Fibroblast of lung (primary cell): ENCODE measurements at regions not wholly inside any gene's neighbourhood (a gene's known extent, or its start where the extent isn't known, plus 50 kb on each side); places are given as distances from the start of the nearest gene placed in this dataset.

Experiments
- DNase-seq, 2 donors: peaks; one replicate each; pipeline versions ENCODE4 v3.0.0 to v3.0.0-alpha.2; 2010; ENCODE audit warnings: low read depth in 2 of 2
- H2AFZ ChIP-seq: 2 replicates; pipeline ENCODE4 v1.5.1; 2012; ENCODE audit warnings: low read length, control low read depth, inconsistent platforms
- H3K27ac ChIP-seq: 2 replicates; pipeline ENCODE4 v1.5.1; 2011; ENCODE audit warnings: low read length, control low read depth; ENCODE audit not compliant: insufficient read depth
- H3K27me3 ChIP-seq: 2 replicates; pipeline ENCODE4 v1.5.1; 2011; ENCODE audit warnings: mild to moderate bottlenecking, low read length; ENCODE audit not compliant: control insufficient read depth, insufficient read depth
- H3K36me3 ChIP-seq: 2 replicates; pipeline ENCODE4 v1.5.1; 2011; ENCODE audit warnings: low read length; ENCODE audit not compliant: control insufficient read depth, insufficient read depth
- H3K4me1 ChIP-seq: 2 replicates; pipeline ENCODE4 v1.5.1; 2011; ENCODE audit warnings: low read length; ENCODE audit not compliant: control insufficient read depth, insufficient read depth; ENCODE audit errors: extremely low read depth
- H3K4me2 ChIP-seq: 2 replicates; pipeline ENCODE4 v1.5.1; 2011; ENCODE audit warnings: low read length, control low read depth; ENCODE audit not compliant: insufficient read depth; ENCODE audit errors: extremely low read depth
- H3K4me3 ChIP-seq, 4 experiments: fragments of 200-600 bp in 1 of 4; sonication (generic) in 1 of 4; replicated peaks in 1 of 4; 2 replicates each; pipeline ENCODE4 v1.5.1; 2011 to 2016; ENCODE audit warnings: low read length in 4 of 4, low read depth in 3 of 4, mild to moderate bottlenecking in 3 of 4, control low read depth in 2 of 4, inconsistent platforms in 1 of 4, mixed read lengths in 1 of 4; ENCODE audit not compliant: insufficient read depth in 1 of 4; ENCODE audit errors: control extremely low read depth in 1 of 4
- H3K79me2 ChIP-seq: 2 replicates; pipeline ENCODE4 v1.5.1; 2012; ENCODE audit warnings: mild to moderate bottlenecking, low read length, inconsistent platforms; ENCODE audit not compliant: control insufficient read depth, insufficient read depth
- H3K9ac ChIP-seq: 2 replicates; pipeline ENCODE4 v1.5.1; 2011; ENCODE audit warnings: mild to moderate bottlenecking, low read length, control low read depth; ENCODE audit not compliant: insufficient read depth
- H3K9me3 ChIP-seq: 2 replicates; pipeline ENCODE4 v1.5.1; 2012; ENCODE audit warnings: low read depth, low read length; ENCODE audit not compliant: control insufficient read depth, insufficient read depth
- H4K20me1 ChIP-seq: 2 replicates; pipeline ENCODE4 v1.5.1; 2011; ENCODE audit warnings: low read length; ENCODE audit not compliant: control insufficient read depth, insufficient read depth; ENCODE audit errors: extremely low read depth
- CTCF ChIP-seq, 2 donors: IDR thresholded peaks in 1 of 2; conservative IDR thresholded peaks in 1 of 2; 1 replicate in 1 of 2; 2 replicates in 1 of 2; pipeline ENCODE4 v1.5.1; 2011 to 2012; ENCODE audit warnings: low read length in 2 of 2, control low read depth in 1 of 2, inconsistent platforms in 1 of 2, low read depth in 1 of 2, mild to moderate bottlenecking in 1 of 2
- EZH2 ChIP-seq: IDR thresholded peaks from 2 replicates; pipeline ENCODE4 v1.5.1; 2012; ENCODE audit warnings: low read length, control low read depth, mild to moderate bottlenecking; ENCODE audit errors: missing control alignments

- no peaks in the 10 kb centered on the region for H3K9me3 ChIP-seq
- H4K20me1 ChIP-seq, result no peaks in the 10 kb centered on the region
- no peaks in the 10 kb centered on the region for H3K27me3 ChIP-seq
- H3K27ac ChIP-seq, result no peak overlapping the region
- no peak overlapping the region for H3K9ac ChIP-seq
- H2AFZ ChIP-seq, result no peak overlapping the region
- no peaks in the 10 kb centered on the region for H3K36me3 ChIP-seq
- no peak for DNase-seq
- no peaks in the 10 kb centered on the region for H3K4me1 ChIP-seq
- no peak overlapping the region for H3K4me2 ChIP-seq
- TF ChIP-seq CTCF (conservative IDR thresholded peaks at IDR 0.05 in 1 of 2, IDR thresholded peaks at IDR 0.05 in 1 of 2; ENCODE audit: low read depth in 1 of 2, low read length in 2 of 2), result no peak
- TF ChIP-seq EZH2, result no peak
- no peaks in the 10 kb centered on the region for H3K79me2 ChIP-seq
- H3K4me3 ChIP-seq, result no peak overlapping the region
Measured at GRCh38 chr21:28794371-28794851, 198.3 kb downstream of the LTN1 start.

GRCh38 chr21:28793043-28793442 is 199.6 kb downstream of the LTN1 start:
- Histone ChIP-seq H3K9me3 (no peaks in the 10 kb centered on the region), H2AFZ (no peak overlapping the region), H3K4me2 (no peak overlapping the region), H3K79me2 (no peaks in the 10 kb centered on the region), H3K4me3 (no peak overlapping the region), H3K27me3 (no peaks in the 10 kb centered on the region), H4K20me1 (no peaks in the 10 kb centered on the region), H3K9ac (no peak overlapping the region), H3K4me1 (no peaks in the 10 kb centered on the region), H3K27ac (no peak overlapping the region), H3K36me3 (no peaks in the 10 kb centered on the region)
- TF ChIP-seq EZH2 (no peak), CTCF (conservative IDR thresholded peaks at IDR 0.05 in 1 of 2, IDR thresholded peaks at IDR 0.05 in 1 of 2; ENCODE audit: low read depth in 1 of 2, low read length in 2 of 2) (peak; percentile 66 to 71)
- DNase-seq, result peak; percentile 21 to 86

GRCh38 chr21:28791595-28792282 is 200.9 kb downstream of the LTN1 start:
- no peaks in the 10 kb centered on the region for H3K27me3 ChIP-seq
- no peaks in the 10 kb centered on the region for H3K36me3 ChIP-seq
- no peaks in the 10 kb centered on the region for H4K20me1 ChIP-seq
- TF ChIP-seq CTCF (conservative IDR thresholded peaks at IDR 0.05 in 1 of 2, IDR thresholded peaks at IDR 0.05 in 1 of 2; ENCODE audit: low read depth in 1 of 2, low read length in 2 of 2), result no peak
- TF ChIP-seq EZH2, result no peak
- no peak overlapping the region for H3K4me2 ChIP-seq
- no peaks in the 10 kb centered on the region for H3K4me1 ChIP-seq
- H3K79me2 ChIP-seq, result no peaks in the 10 kb centered on the region
- H2AFZ ChIP-seq, result no peak overlapping the region
- no peak overlapping the region for H3K4me3 ChIP-seq
- H3K27ac ChIP-seq, result no peak overlapping the region
- DNase-seq, result no peak
- no peaks in the 10 kb centered on the region for H3K9me3 ChIP-seq
- no peak overlapping the region for H3K9ac ChIP-seq
